MM.1S (cell line): ENCODE measurements at regions not wholly inside any gene's neighbourhood (a gene's known extent, or its start where the extent isn't known, plus 50 kb on each side); places are given as distances from the start of the nearest gene placed in this dataset.

ENCODE experiments used
- CTCF ChIP-seq: fragments of 300-600 bp; sonication (generic); IDR thresholded peaks from 2 replicates; pipeline ENCODE4 v1.5.1; 2016; ENCODE audit warnings: antibody characterized with exemption, low read length, mixed read lengths
- EZH2phosphoT487 ChIP-seq: fragments of 300-600 bp; sonication (generic); IDR thresholded peaks from 2 replicates; pipeline ENCODE4 v1.6.1; 2018; ENCODE audit warnings: antibody characterized with exemption, low read length

- TF ChIP-seq CTCF (no peak), EZH2phosphoT487 (no peak)
These were observed 135.0 kb downstream of the CRYBB2 start for GRCh38 chr22:25354456-25354855.
